Omental fat pad (tissue), 3 donors: ENCODE measurements at regions not wholly inside any gene's neighbourhood (a gene's known extent, or its start where the extent isn't known, plus 50 kb on each side); places are given as distances from the start of the nearest gene placed in this dataset.

Experiments
- ATAC-seq: fragments of 150-250 bp; one replicate; pipeline ENCODE4 v1.9.1; 2016; ENCODE audit warnings: mild to moderate bottlenecking, moderate library complexity; ENCODE audit not compliant: low FRiP score
- DNase-seq: peaks from one replicate; pipeline ENCODE4 v3.0.0-alpha.2; 2019; ENCODE audit warnings: low spot score
- TF ChIP-seq, protein P1 (sequence below), 3 donors: fragments of 450-650 bp; IDR thresholded peaks; one replicate each; pipeline ENCODE4 v1.5.1; 2016 to 2017; ENCODE audit warnings: antibody characterized with exemption in 3 of 3, mild to moderate bottlenecking in 3 of 3, moderate library complexity in 2 of 3

DNA sequence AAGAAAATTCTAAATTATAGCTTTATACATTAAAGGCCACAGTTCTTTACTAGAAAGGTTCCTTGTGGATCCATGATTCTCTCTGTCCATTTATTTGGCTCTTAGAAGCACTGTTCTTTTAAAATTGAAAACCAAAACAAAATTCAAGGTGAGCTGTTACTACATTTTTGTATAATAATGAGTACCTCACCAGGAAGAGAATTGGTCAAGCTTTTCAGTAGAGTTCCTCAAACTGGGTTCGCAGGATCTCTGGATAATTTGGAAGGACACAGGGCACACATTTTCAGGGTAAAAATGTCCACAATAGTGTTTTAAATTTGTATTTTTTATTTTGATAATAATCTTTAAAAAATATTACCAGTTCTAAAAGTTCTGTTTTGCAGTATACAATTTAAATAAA lies 93.0 kb downstream of the PPP1R3A start:
- DNase-seq (no peak), ATAC-seq (no peak)
- TF ChIP-seq, protein P1, sequence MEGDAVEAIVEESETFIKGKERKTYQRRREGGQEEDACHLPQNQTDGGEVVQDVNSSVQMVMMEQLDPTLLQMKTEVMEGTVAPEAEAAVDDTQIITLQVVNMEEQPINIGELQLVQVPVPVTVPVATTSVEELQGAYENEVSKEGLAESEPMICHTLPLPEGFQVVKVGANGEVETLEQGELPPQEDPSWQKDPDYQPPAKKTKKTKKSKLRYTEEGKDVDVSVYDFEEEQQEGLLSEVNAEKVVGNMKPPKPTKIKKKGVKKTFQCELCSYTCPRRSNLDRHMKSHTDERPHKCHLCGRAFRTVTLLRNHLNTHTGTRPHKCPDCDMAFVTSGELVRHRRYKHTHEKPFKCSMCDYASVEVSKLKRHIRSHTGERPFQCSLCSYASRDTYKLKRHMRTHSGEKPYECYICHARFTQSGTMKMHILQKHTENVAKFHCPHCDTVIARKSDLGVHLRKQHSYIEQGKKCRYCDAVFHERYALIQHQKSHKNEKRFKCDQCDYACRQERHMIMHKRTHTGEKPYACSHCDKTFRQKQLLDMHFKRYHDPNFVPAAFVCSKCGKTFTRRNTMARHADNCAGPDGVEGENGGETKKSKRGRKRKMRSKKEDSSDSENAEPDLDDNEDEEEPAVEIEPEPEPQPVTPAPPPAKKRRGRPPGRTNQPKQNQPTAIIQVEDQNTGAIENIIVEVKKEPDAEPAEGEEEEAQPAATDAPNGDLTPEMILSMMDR (IDR thresholded peaks at IDR 0.05): no peak

DNA sequence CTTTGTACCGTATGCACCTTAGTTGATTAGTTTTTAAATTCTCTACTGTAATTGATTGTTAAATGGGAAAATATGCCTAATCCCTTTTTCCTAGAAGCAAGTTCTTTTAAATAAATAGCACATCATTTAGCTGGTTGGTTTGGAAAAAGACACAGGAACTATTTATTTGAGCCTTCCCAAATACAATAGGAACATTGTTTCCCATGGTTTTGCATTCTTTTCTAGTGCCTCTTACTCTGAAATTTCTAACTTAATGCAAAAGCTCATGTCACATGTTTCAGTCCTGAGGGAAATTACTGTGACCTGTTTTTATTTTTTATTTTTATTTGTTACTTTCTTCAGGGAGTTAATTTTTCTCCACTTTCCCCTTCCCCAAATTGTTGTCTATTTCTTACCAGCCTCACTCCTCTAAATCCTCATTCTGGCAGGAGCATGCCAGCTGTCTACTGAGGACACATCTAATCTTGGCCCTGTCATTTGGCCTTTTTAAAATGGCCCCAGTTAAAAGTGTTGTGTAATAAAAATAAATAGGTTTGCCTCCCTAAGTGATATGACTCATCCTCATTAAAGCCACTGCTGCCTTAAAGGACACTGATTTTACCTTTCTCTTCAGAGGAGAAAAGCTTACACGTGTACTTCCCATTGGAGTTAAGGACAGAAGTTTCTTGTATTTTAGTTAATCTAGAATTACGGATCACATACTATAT lies 94.5 kb downstream of the PPP1R3A start:
- no peak for ATAC-seq
- no peak for DNase-seq

DNA sequence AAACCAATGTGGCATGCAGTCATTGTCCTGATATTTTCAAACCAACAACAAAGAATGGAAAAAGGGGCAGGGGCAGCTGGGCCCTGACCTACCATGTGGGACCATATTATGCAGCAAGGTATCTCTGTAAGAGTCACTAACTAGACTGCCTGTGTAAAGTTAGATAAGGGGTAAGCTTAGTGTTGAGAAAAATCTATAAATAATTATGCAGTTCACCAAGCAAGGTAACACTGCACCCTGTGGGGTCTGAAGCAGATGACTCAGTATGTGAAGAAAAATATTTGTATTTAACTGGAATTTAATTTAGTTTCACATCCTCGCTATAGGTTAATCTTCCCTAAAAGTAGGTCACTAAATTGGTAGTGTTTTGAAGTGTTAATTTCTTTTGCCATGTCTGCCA lies 99.3 kb downstream of the PPP1R3A start:
- ATAC-seq (no peak), DNase-seq (no peak)
- TF ChIP-seq, protein P1 (IDR thresholded peaks at IDR 0.05): no peak

More for the DNA sequence above, 94.5 kb downstream of the PPP1R3A start:
- TF ChIP-seq, protein P1 (IDR thresholded peaks at IDR 0.05): no peak

DNA sequence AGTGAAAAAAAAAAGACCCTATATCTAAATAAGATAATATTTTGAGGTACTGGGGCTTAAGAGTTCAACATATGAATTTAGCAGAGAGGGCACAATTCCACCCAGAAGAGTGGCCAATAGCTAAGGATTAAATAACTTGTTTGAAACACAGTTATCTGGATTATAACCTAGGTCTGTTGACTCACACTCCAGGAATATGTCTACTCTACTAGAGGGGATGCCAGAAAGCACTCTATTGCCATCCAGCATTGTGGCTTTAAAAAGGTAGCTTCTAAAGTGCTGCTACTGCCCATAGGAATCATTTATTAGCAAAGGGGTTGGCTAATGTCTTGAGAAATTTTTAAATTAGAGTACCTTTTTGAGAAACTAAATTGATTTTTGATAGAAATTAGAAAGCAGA lies 102.2 kb downstream of the PPP1R3A start:
- TF ChIP-seq, protein P1 (IDR thresholded peaks at IDR 0.05): no peak
- DNase-seq (no peak), ATAC-seq (no peak)

DNA sequence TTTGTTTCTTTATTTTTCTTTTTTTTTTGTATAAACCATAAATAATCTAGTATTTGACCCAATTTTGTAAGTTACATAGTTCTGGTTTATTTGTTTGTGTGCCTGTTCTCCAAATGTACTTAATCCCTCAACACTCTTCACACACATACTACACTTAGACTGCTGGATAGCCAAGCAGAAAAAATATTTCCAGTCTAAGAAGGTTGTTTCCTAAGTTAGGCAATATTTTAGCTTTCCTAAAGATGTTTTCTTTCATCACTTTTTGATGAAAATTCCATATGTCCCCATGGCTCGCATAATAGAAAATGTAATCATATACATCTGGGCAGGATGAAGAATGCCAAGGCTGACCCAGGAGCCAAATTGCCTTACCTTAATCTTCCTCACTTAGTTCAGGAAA lies 105.3 kb downstream of the PPP1R3A start:
- TF ChIP-seq, protein P1 (IDR thresholded peaks at IDR 0.05): no peak
- no peak for DNase-seq
- ATAC-seq: no peak

DNA sequence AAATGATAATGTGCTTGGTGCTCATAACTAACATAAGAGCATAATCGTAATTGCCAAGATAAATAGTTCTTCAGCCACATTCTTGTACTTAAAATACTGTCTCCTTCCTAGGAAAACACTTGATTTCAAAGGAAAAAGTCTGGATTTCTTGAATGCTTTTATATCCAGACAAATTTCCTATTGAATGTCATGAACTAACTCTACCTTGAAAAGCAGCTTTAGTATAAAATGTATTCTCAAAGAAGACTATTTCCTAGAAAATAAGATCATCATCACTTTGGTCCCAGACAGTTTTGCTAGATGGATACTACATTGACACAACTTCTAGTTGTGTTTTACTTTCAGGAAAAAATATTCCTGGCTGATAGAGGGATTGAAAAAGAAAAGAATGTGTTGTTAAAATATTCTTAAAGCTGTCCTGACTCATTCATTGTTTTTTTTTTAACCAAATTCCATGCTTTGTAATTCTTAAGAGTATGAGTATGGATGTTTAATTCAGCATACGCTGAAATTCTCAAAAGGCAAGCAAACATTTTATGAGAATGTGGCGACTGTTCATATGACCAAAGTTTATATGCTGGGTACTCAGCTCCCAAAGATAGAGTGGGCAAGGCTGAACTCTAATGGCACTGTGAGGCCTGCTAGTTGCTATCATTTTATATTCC lies 106.1 kb downstream of the PPP1R3A start:
- no peak for DNase-seq
- TF ChIP-seq, protein P1 (IDR thresholded peaks at IDR 0.05): no peak
- no peak for ATAC-seq
